ENCODE measurements at regions not wholly inside any gene's neighbourhood (a gene's known extent, or its start where the extent isn't known, plus 50 kb on each side); places are given as distances from the start of the nearest gene placed in this dataset.
"Not testable (repeated sequence)": the region's sequence is repeated elsewhere in the genome, so short reads cannot be mapped to it uniquely, and the experiment has no call there.

GRCh38 chr7:124618871-124619270 is 146.7 kb downstream of the GPR37 start:
- no peaks in the 10 kb centered on the region for H3K36me3 Mint-ChIP-seq
- TF ChIP-seq ZNF232 (CRISPR knock-in tag; IDR thresholded peaks at IDR 0.05) (no peak), ZNF138 (CRISPR knock-in tag; conservative IDR thresholded peaks at IDR 0.05) (no peak), NFATC4 (CRISPR knock-in tag; IDR thresholded peaks at IDR 0.05) (no peak), MXD4 (CRISPR knock-in tag; IDR thresholded peaks at IDR 0.05; ENCODE audit: borderline replicate concordance) (no peak), ATF1 (CRISPR knock-in tag; IDR thresholded peaks at IDR 0.05) (no peak)

GRCh38 chr7:124618051-124618450 is 147.5 kb downstream of the GPR37 start:
- POLR2A ChIA-PET; H3K27ac Mint-ChIP-seq; H3K27me3 Mint-ChIP-seq (ENCODE audit: low read depth); H3K4me1 Mint-ChIP-seq; DNase-seq (ENCODE audit: low spot score); ATAC-seq; H3K4me3 Mint-ChIP-seq; H3K36me3 Mint-ChIP-seq; CTCF ChIA-PET: not testable (repeated sequence)
- H3K9me3 Mint-ChIP-seq, result peaks cover 39% of the 10 kb centered on the region

More at GRCh38 chr7:124618871-124619270, 146.7 kb downstream of the GPR37 start:
- POLR2A ChIA-PET, result no interaction called here
- Mint-ChIP-seq H3K27me3 (ENCODE audit: low read depth) (no peaks in the 10 kb centered on the region), H3K27ac (no peak overlapping the region), H3K4me1 (no peaks in the 10 kb centered on the region), H3K4me3 (no peak overlapping the region), H3K9me3 (peaks cover 37% of the 10 kb centered on the region)
- DNase-seq (ENCODE audit: low spot score), result no peak
- CTCF ChIA-PET, result no interaction called here
- no peak for ATAC-seq

DNA sequence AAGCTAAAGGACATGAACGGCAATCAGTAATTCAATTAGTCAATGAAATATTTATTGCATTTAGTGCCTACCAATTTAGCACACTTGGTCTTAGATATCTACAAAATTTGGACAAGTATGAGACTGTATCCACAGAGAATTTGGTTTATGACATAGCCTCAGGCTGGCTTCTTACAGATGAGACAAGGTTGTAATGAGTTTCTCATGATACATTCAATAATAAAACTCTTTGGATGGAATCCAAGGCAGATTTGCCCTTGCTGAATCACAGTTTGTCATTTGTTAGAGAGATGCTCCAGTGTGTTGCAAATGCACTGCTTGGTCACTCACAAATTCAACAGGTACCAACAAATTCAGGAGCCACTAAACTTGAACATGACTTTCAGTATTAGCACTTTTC is 162.5 kb downstream of the GPR37 start:
- TF ChIP-seq, protein P1, sequence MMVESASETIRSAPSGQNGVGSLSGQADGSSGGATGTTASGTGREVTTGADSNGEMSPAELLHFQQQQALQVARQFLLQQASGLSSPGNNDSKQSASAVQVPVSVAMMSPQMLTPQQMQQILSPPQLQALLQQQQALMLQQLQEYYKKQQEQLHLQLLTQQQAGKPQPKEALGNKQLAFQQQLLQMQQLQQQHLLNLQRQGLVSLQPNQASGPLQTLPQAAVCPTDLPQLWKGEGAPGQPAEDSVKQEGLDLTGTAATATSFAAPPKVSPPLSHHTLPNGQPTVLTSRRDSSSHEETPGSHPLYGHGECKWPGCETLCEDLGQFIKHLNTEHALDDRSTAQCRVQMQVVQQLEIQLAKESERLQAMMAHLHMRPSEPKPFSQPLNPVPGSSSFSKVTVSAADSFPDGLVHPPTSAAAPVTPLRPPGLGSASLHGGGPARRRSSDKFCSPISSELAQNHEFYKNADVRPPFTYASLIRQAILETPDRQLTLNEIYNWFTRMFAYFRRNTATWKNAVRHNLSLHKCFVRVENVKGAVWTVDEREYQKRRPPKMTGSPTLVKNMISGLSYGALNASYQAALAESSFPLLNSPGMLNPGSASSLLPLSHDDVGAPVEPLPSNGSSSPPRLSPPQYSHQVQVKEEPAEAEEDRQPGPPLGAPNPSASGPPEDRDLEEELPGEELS (CRISPR knock-in tag; IDR thresholded peaks at IDR 0.05), result no peak
- TF ChIP-seq SP1 (CRISPR knock-in tag; conservative IDR thresholded peaks at IDR 0.05) (no peak), JUN (CRISPR knock-in tag; IDR thresholded peaks at IDR 0.05) (no peak), FOXJ3 (CRISPR knock-in tag; IDR thresholded peaks at IDR 0.05; ENCODE audit: borderline replicate concordance) (no peak)
- CTCF ChIA-PET, result no interaction called here
- no peaks in the 10 kb centered on the region for H3K9me3 Mint-ChIP-seq

GRCh38 chr7:124597509-124597908 is 168.1 kb downstream of the GPR37 start:
- Mint-ChIP-seq H3K4me3 (no peak overlapping the region), H3K9me3 (no peaks in the 10 kb centered on the region), H3K27ac (no peak overlapping the region), H3K36me3 (no peaks in the 10 kb centered on the region), H3K27me3 (ENCODE audit: low read depth) (no peaks in the 10 kb centered on the region), H3K4me1 (no peaks in the 10 kb centered on the region)
- CTCF ChIA-PET, result no interaction called here
- ATAC-seq, result no peak
- no peak for TF ChIP-seq FOXJ3 (CRISPR knock-in tag; IDR thresholded peaks at IDR 0.05; ENCODE audit: borderline replicate concordance)
- no peak for TF ChIP-seq ZBTB21 (CRISPR knock-in tag; IDR thresholded peaks at IDR 0.05; ENCODE audit: borderline replicate concordance)
- TF ChIP-seq TEAD4 (CRISPR knock-in tag; IDR thresholded peaks at IDR 0.05), result no peak
- no peak for TF ChIP-seq ARID4B (CRISPR knock-in tag; IDR thresholded peaks at IDR 0.05; ENCODE audit: borderline replicate concordance)
- no peak for DNase-seq (ENCODE audit: low spot score)
- POLR2A ChIA-PET, result interaction anchor here (0.6 kb wide), 1 partner anchor 362 kb away, joined by 4 read pairs; no protein-coding TSS in a partner anchor

More for the DNA sequence above, 162.5 kb downstream of the GPR37 start:
- H3K27me3 Mint-ChIP-seq (ENCODE audit: low read depth), result no peaks in the 10 kb centered on the region
- POLR2A ChIA-PET, result no interaction called here
- H3K4me1 Mint-ChIP-seq, result no peaks in the 10 kb centered on the region
- H3K36me3 Mint-ChIP-seq, result no peaks in the 10 kb centered on the region
- ATAC-seq (no peak), DNase-seq (ENCODE audit: low spot score) (no peak)
- no peak overlapping the region for H3K4me3 Mint-ChIP-seq
- H3K27ac Mint-ChIP-seq, result no peak overlapping the region

Measured in WTC11 (cell line).